Vagina (tissue), 2 donors: ENCODE measurements at regions not wholly inside any gene's neighbourhood (a gene's known extent, or its start where the extent isn't known, plus 50 kb on each side); places are given as distances from the start of the nearest gene placed in this dataset.

Experiments
- DNase-seq, 2 donors: peaks; one replicate each; pipeline ENCODE4 v3.0.0-alpha.2; 2017; ENCODE audit errors: extremely low spot score in 2 of 2
- H3K27ac ChIP-seq: fragments of 200-600 bp; sonication (generic); one replicate; pipeline ENCODE4 v1.5.1; 2019
- H3K27me3 ChIP-seq: fragments of 200-600 bp; sonication (generic); one replicate; pipeline ENCODE4 v1.5.1; 2019
- H3K36me3 ChIP-seq, 2 donors: fragments of 200-600 bp; sonication (generic); one replicate each; pipeline ENCODE4 v1.5.1; 2017 to 2019
- H3K4me1 ChIP-seq: fragments of 200-600 bp; sonication (generic); one replicate; pipeline ENCODE4 v1.5.1; 2019
- H3K4me3 ChIP-seq, 2 donors: fragments of 200-600 bp; sonication (generic); 1 replicate in 1 of 2; 2 replicates in 1 of 2; pipeline ENCODE4 v1.5.1; 2016 to 2019
- H3K9me3 ChIP-seq: fragments of 200-600 bp; sonication (generic); one replicate; pipeline ENCODE4 v1.5.1; 2019
- CTCF ChIP-seq, 3 experiments: fragments of 450-650 bp in 2 of 3; fragments of 200-600 bp in 1 of 3; sonication (generic) in 1 of 3; IDR thresholded peaks; one replicate each; pipeline ENCODE4 v1.5.1; 2017 to 2019; ENCODE audit warnings: antibody characterized with exemption in 3 of 3, mild to moderate bottlenecking in 2 of 3, moderate library complexity in 2 of 3
- POLR2A ChIP-seq, 2 donors: fragments of 450-650 bp; IDR thresholded peaks; one replicate each; pipeline ENCODE4 v1.6.1; 2017; ENCODE audit warnings: antibody characterized with exemption in 2 of 2, mild to moderate bottlenecking in 2 of 2, moderate library complexity in 2 of 2
- POLR2AphosphoS5 ChIP-seq, 2 donors: sonication (generic); formaldehyde crosslinking; IDR thresholded peaks; one replicate each; pipeline ENCODE4 v1.9.0; 2017; ENCODE audit warnings: antibody characterized with exemption in 2 of 2, mild to moderate bottlenecking in 2 of 2, low read depth in 1 of 2; ENCODE audit not compliant: insufficient read depth in 1 of 2
- intact Hi-C: fragments of 100-400 bp; cut with DNase I; formaldehyde crosslinking; loops from one replicate; pipeline ENCODE4 v1.15.1; 2023

- Histone ChIP-seq H3K9me3 (no peaks in the 10 kb centered on the region), H3K4me1 (no peaks in the 10 kb centered on the region), H3K4me3 (no peak overlapping the region), H3K27me3 (no peaks in the 10 kb centered on the region), H3K36me3 (no peaks in the 10 kb centered on the region), H3K27ac (no peak overlapping the region)
- TF ChIP-seq POLR2AphosphoS5 (IDR thresholded peaks at IDR 0.05; ENCODE audit: insufficient read depth in 1 of 2, low read depth in 1 of 2), result no peak
- TF ChIP-seq CTCF (IDR thresholded peaks at IDR 0.05), result no peak
- no peak for TF ChIP-seq POLR2A (IDR thresholded peaks at IDR 0.05)
- no peak for DNase-seq
- intact Hi-C loops, result no loop called here
These were observed 250.5 kb upstream of the RORA start for GRCh38 chr15:61479613-61480012.

- H3K9me3 ChIP-seq, result no peaks in the 10 kb centered on the region
- no peaks in the 10 kb centered on the region for H3K27me3 ChIP-seq
- H3K4me3 ChIP-seq, result no peak overlapping the region
- H3K4me1 ChIP-seq, result no peaks in the 10 kb centered on the region
- intact Hi-C loops, result no loop called here
- H3K36me3 ChIP-seq, result no peaks in the 10 kb centered on the region
- DNase-seq, result no peak
- no peak overlapping the region for H3K27ac ChIP-seq
- TF ChIP-seq CTCF (IDR thresholded peaks at IDR 0.05), result no peak
- no peak for TF ChIP-seq POLR2A (IDR thresholded peaks at IDR 0.05)
- no peak for TF ChIP-seq POLR2AphosphoS5 (IDR thresholded peaks at IDR 0.05; ENCODE audit: insufficient read depth in 1 of 2, low read depth in 1 of 2)
These were observed 247.6 kb upstream of the RORA start for GRCh38 chr15:61476741-61477140.

GRCh38 chr15:61474796-61475195, 245.7 kb upstream of the RORA start:
- intact Hi-C loops, result no loop called here
- Histone ChIP-seq H3K36me3 (no peaks in the 10 kb centered on the region), H3K27me3 (no peaks in the 10 kb centered on the region), H3K4me3 (no peak overlapping the region), H3K9me3 (no peaks in the 10 kb centered on the region), H3K27ac (no peak overlapping the region), H3K4me1 (no peaks in the 10 kb centered on the region)
- DNase-seq, result no peak
- TF ChIP-seq CTCF (IDR thresholded peaks at IDR 0.05) (no peak), POLR2A (IDR thresholded peaks at IDR 0.05) (no peak), POLR2AphosphoS5 (IDR thresholded peaks at IDR 0.05; ENCODE audit: insufficient read depth in 1 of 2, low read depth in 1 of 2) (no peak)

GRCh38 chr15:61467823-61468222, 238.7 kb upstream of the RORA start:
- H3K9me3 ChIP-seq, result no peaks in the 10 kb centered on the region
- DNase-seq, result no peak

More at GRCh38 chr15:61467823-61468222, 238.7 kb upstream of the RORA start:
- H3K36me3 ChIP-seq, result no peaks in the 10 kb centered on the region
- H3K27me3 ChIP-seq, result no peaks in the 10 kb centered on the region
- no peak overlapping the region for H3K4me3 ChIP-seq
- H3K4me1 ChIP-seq, result no peaks in the 10 kb centered on the region
- intact Hi-C loops, result no loop called here
- no peak overlapping the region for H3K27ac ChIP-seq
- TF ChIP-seq POLR2A (IDR thresholded peaks at IDR 0.05), result no peak
- TF ChIP-seq CTCF (IDR thresholded peaks at IDR 0.05), result no peak
- TF ChIP-seq POLR2AphosphoS5 (IDR thresholded peaks at IDR 0.05; ENCODE audit: insufficient read depth in 1 of 2, low read depth in 1 of 2), result no peak
